ENCODE measurements at regions not wholly inside any gene's neighbourhood (a gene's known extent, or its start where the extent isn't known, plus 50 kb on each side); places are given as distances from the start of the nearest gene placed in this dataset.
"Not testable (repeated sequence)": the region's sequence is repeated elsewhere in the genome, so short reads cannot be mapped to it uniquely, and the experiment has no call there.

DNA sequence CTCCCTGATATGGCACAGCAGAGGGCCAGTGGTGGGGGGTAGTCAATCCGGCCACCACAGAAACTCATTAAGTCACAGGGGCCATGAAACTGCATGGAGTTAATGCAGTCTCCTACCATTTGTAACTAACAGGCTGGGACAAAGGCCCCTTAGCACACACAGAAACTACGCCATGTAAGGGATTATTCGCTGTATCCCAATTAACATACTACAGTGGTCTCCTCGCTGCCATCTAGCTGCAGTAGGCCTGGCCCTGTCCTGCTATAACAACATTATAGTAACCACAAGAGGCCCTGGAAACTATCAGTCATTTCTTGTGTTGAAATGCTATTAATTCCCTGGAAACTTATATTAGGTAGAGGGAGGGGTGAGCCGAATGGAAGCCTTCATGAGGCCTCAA is 72.3 kb upstream of the CCN2 start:
- Histone ChIP-seq H3K27ac (ENCODE audit: low read depth in 1 of 2, low read length in 2 of 2) (no peak overlapping the region), H2AFZ (ENCODE audit: insufficient read depth, low read depth, low read length, poor library complexity, severe bottlenecking) (no peak overlapping the region), H3K4me2 (replicated peaks; ENCODE audit: extremely low read depth, low read length, poor library complexity, severe bottlenecking) (no peak overlapping the region), H3K79me2 (ENCODE audit: insufficient read depth, low read length) (no peaks in the 10 kb centered on the region), H3K4me3 (replicated peaks in 1 of 3; ENCODE audit: low read depth in 2 of 3, low read length in 3 of 3) (no peak overlapping the region), H3K4me1 (ENCODE audit: control insufficient read depth in 1 of 2, insufficient read depth in 2 of 2, low read length in 2 of 2) (no peaks in the 10 kb centered on the region), H3K9me3 (replicated peaks in 1 of 2; ENCODE audit: control insufficient read depth in 1 of 2, insufficient read depth in 1 of 2, low read length in 2 of 2) (no peaks in the 10 kb centered on the region), H3K27me3 (ENCODE audit: control insufficient read depth in 2 of 2, insufficient read depth in 2 of 2, low read length in 2 of 2) (no peaks in the 10 kb centered on the region), H4K20me1 (ENCODE audit: insufficient read depth, low read length) (no peaks in the 10 kb centered on the region), H3K9ac (ENCODE audit: insufficient read depth, low read length, poor library complexity, severe bottlenecking) (no peak overlapping the region), H3K36me3 (replicated peaks in 1 of 2; ENCODE audit: control insufficient read depth in 1 of 2, insufficient read depth in 2 of 2, low read length in 2 of 2) (no peaks in the 10 kb centered on the region)
- Mint-ChIP-seq H3K36me3 (no peaks in the 10 kb centered on the region), H3K4me1 (no peaks in the 10 kb centered on the region), H3K27me3 (ENCODE audit: low read depth in 3 of 3) (peaks cover 0 to 3% (median 1%) of the 10 kb centered on the region in 3 donors), H3K27ac (no peak overlapping the region), H3K4me3 (no peak overlapping the region), H3K9me3 (peaks cover 0 to 7% (median 2%) of the 10 kb centered on the region in 7 donors)
- WGBS (ENCODE audit: insufficient coverage) = 93% methylated on average over 2 of the region's 5 CpGs
- TF ChIP-seq, protein P1, sequence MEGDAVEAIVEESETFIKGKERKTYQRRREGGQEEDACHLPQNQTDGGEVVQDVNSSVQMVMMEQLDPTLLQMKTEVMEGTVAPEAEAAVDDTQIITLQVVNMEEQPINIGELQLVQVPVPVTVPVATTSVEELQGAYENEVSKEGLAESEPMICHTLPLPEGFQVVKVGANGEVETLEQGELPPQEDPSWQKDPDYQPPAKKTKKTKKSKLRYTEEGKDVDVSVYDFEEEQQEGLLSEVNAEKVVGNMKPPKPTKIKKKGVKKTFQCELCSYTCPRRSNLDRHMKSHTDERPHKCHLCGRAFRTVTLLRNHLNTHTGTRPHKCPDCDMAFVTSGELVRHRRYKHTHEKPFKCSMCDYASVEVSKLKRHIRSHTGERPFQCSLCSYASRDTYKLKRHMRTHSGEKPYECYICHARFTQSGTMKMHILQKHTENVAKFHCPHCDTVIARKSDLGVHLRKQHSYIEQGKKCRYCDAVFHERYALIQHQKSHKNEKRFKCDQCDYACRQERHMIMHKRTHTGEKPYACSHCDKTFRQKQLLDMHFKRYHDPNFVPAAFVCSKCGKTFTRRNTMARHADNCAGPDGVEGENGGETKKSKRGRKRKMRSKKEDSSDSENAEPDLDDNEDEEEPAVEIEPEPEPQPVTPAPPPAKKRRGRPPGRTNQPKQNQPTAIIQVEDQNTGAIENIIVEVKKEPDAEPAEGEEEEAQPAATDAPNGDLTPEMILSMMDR (IDR thresholded peaks at IDR 0.05) = no peak
- DNase-seq = no peak
- intact Hi-C loops (cut with micrococcal nuclease) = no loop called here

DNA sequence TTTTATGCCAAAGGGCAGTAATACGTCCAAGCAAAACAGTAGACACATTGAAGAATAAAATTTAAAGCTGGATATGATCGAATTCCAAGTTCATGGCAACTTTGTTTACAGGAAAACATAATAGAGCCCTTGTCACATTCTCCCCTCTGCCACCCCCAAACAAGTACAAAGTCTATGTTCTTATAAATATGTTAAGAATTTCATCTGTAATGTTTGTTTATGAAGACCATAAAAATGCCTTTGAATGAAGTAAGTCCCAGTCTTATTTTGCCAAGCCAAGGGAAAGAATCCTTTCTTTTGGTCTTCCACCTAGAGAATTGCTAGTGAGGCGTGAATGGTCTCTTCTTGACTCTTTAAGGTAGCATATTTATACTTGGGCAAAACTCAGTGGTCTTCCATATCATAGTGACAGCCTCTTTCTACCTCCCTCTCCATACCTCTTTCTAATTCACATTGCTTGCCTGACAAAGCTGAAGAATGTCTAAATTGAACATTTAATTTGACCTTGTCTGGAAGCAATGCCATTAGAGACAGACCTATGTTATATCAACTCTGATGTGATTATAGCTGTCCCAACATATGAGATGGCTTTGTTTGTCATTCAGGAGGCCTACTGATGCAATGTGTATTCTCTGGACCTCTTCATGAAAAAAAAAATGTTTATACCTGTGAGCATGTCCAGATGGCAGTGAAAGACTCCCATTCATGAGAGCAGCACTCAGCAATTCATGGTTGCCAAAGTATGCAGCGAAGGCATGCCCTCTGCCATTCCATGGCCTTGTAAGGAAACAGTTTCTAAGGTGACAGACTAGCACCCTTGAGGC is 70.6 kb upstream of the CCN2 start:
- Histone ChIP-seq H3K9ac (ENCODE audit: insufficient read depth, low read length, poor library complexity, severe bottlenecking) (no peak overlapping the region), H3K9me3 (replicated peaks in 1 of 2; ENCODE audit: control insufficient read depth in 1 of 2, insufficient read depth in 1 of 2, low read length in 2 of 2) (no peaks in the 10 kb centered on the region), H3K27ac (ENCODE audit: low read depth in 1 of 2, low read length in 2 of 2) (no peak overlapping the region), H3K4me3 (replicated peaks in 1 of 3; ENCODE audit: low read depth in 2 of 3, low read length in 3 of 3) (no peak overlapping the region), H3K27me3 (ENCODE audit: control insufficient read depth in 2 of 2, insufficient read depth in 2 of 2, low read length in 2 of 2) (no peaks in the 10 kb centered on the region), H3K4me1 (ENCODE audit: control insufficient read depth in 1 of 2, insufficient read depth in 2 of 2, low read length in 2 of 2) (no peaks in the 10 kb centered on the region), H3K79me2 (ENCODE audit: insufficient read depth, low read length) (no peaks in the 10 kb centered on the region), H2AFZ (ENCODE audit: insufficient read depth, low read depth, low read length, poor library complexity, severe bottlenecking) (no peak overlapping the region), H3K4me2 (replicated peaks; ENCODE audit: extremely low read depth, low read length, poor library complexity, severe bottlenecking) (no peak overlapping the region), H3K36me3 (replicated peaks in 1 of 2; ENCODE audit: control insufficient read depth in 1 of 2, insufficient read depth in 2 of 2, low read length in 2 of 2) (no peaks in the 10 kb centered on the region), H4K20me1 (ENCODE audit: insufficient read depth, low read length) (no peaks in the 10 kb centered on the region)
- H3K9me3 Mint-ChIP-seq = peaks cover 0 to 7% (median 1%) of the 10 kb centered on the region in 7 donors
- no peak overlapping the region for H3K27ac Mint-ChIP-seq
- no peak for DNase-seq
- intact Hi-C loops (cut with micrococcal nuclease) = no loop called here
- H3K36me3 Mint-ChIP-seq = no peaks in the 10 kb centered on the region
- WGBS (ENCODE audit: insufficient coverage) = 75% methylated on average over 1 of the region's 4 CpGs
- H3K4me1 Mint-ChIP-seq = no peaks in the 10 kb centered on the region
- no peak overlapping the region for H3K4me3 Mint-ChIP-seq
- H3K27me3 Mint-ChIP-seq (ENCODE audit: low read depth in 3 of 3) = peaks cover 0 to 3% (median 1%) of the 10 kb centered on the region in 3 donors
- TF ChIP-seq, protein P1 (IDR thresholded peaks at IDR 0.05) = no peak

DNA sequence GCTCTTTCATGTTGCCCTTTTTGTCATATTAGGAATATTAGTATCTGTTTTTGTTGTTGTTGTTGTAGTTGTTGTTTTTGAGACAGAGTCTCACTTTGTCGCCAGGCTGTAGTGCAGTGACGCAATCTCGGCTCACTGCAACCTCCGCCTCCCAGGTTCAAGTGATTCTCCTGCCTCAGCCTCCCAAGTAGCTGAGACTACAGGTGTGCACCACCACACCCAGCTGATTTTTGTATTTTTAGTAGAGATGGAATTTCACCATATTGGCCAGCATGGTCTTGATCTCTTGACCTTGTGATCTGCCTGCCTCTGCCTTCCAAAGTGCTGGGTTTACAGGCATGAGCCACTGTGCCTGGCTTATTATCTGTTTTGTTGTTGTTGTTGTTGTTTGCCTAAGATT is 69.7 kb upstream of the CCN2 start:
- DNase-seq; H3K27ac ChIP-seq (ENCODE audit: low read depth in 1 of 2, low read length in 2 of 2); H3K9me3 Mint-ChIP-seq; H3K36me3 Mint-ChIP-seq; H3K27me3 ChIP-seq (ENCODE audit: control insufficient read depth in 2 of 2, insufficient read depth in 2 of 2, low read length in 2 of 2); H3K4me2 ChIP-seq (replicated peaks; ENCODE audit: extremely low read depth, low read length, poor library complexity, severe bottlenecking); H3K9ac ChIP-seq (ENCODE audit: insufficient read depth, low read length, poor library complexity, severe bottlenecking); H3K27me3 Mint-ChIP-seq (ENCODE audit: low read depth in 3 of 3); H3K9me3 ChIP-seq (replicated peaks in 1 of 2; ENCODE audit: control insufficient read depth in 1 of 2, insufficient read depth in 1 of 2, low read length in 2 of 2); H3K79me2 ChIP-seq (ENCODE audit: insufficient read depth, low read length); H3K4me3 Mint-ChIP-seq; H2AFZ ChIP-seq (ENCODE audit: insufficient read depth, low read depth, low read length, poor library complexity, severe bottlenecking); H3K4me1 ChIP-seq (ENCODE audit: control insufficient read depth in 1 of 2, insufficient read depth in 2 of 2, low read length in 2 of 2); H3K36me3 ChIP-seq (replicated peaks in 1 of 2; ENCODE audit: control insufficient read depth in 1 of 2, insufficient read depth in 2 of 2, low read length in 2 of 2); intact Hi-C loops (cut with micrococcal nuclease); H3K4me1 Mint-ChIP-seq; H3K27ac Mint-ChIP-seq; H4K20me1 ChIP-seq (ENCODE audit: insufficient read depth, low read length); H3K4me3 ChIP-seq (replicated peaks in 1 of 3; ENCODE audit: low read depth in 2 of 3, low read length in 3 of 3): not testable (repeated sequence)
- no CpG with 5 or more reads among the region's 4 CpGs for WGBS (ENCODE audit: insufficient coverage)

Data from CD14-positive monocyte (primary cell).